Mucosa of descending colon (tissue), 3 donors: ENCODE measurements at regions not wholly inside any gene's neighbourhood (a gene's known extent, or its start where the extent isn't known, plus 50 kb on each side); places are given as distances from the start of the nearest gene placed in this dataset.

Source experiments
- ATAC-seq: fragments of 200-7000 bp; cut with Tn5 transposase; one replicate; pipeline ENCODE4 v1.9.1; 2020; ENCODE audit warnings: mild to moderate bottlenecking, moderate library complexity
- DNase-seq, 3 donors: peaks; one replicate each; pipeline ENCODE4 v3.0.0-alpha.2; 2020
- H3K36me3 ChIP-seq: fragments of 200-600 bp; one replicate; pipeline ENCODE4 v1.8.0; 2021; ENCODE audit warnings: low read depth, mild to moderate bottlenecking
- H3K4me1 ChIP-seq: fragments of 200-600 bp; one replicate; pipeline ENCODE4 v1.8.0; 2021; ENCODE audit warnings: low read depth, mild to moderate bottlenecking
- H3K4me3 ChIP-seq: fragments of 200-600 bp; one replicate; pipeline ENCODE4 v1.8.0; 2021; ENCODE audit warnings: mild to moderate bottlenecking
- H3K9me3 ChIP-seq: fragments of 200-600 bp; one replicate; pipeline ENCODE4 v1.8.0; 2021; ENCODE audit warnings: mild to moderate bottlenecking
- CTCF ChIP-seq: fragments of 200-600 bp; IDR thresholded peaks from one replicate; pipeline ENCODE4 v1.8.0; 2022; ENCODE audit warnings: antibody characterized with exemption, mild to moderate bottlenecking
- intact Hi-C, 2 donors: fragments of 100-400 bp; cut with DNase I in 1 of 2; cut with micrococcal nuclease in 1 of 2; formaldehyde crosslinking; loops; one replicate each; pipeline versions ENCODE4 v1.11.0 to v1.11.1; 2022; cut with DNase I, micrococcal nuclease
- donor health status: DM: no; HTN: no; CAD: no; lungs with moderate emphysema.
- donor health status: DM: no; HTN: no; CAD: no.
- donor health status: DM: no; HTN: yes; CAD: no.

DNA sequence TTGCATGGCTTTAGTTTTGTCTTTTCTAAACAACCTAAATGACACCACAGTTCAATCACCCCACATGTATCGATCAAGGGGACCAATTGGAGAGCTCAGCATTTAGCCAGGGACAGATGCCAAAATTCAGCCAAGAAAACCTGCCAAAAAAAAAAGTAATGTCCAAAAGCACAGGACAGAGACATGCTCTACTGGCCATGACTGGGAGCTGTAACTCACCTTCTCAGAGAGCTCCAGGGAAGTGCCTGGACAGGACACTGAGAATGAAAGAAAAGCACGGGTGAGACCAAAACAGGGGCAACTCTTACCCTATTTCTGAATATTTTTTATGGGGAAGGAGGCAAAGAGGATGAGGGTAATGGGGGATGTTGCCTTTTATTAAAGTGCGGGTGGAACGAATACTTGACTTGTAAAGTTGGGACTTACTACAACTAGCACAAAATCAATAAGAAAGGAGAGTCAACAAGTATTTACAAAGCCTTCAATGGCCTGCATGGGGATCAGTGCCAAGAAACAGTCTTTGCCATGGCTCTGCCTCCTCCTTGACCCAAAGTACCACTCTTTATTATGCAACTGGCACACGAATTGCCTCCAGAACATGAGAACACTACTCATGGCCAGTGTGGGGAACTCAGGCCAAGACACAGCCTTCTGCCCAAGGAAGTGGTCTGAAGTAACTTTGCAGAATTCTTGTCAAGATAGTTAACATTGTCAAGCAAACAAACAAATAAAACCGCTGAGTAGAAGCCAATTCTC, 72.9 kb upstream of the HK2 start:
- H3K4me3 ChIP-seq = no peak overlapping the region
- ATAC-seq (no peak), DNase-seq (no peak)
- no peaks in the 10 kb centered on the region for H3K36me3 ChIP-seq
- no peaks in the 10 kb centered on the region for H3K4me1 ChIP-seq
- no peak for TF ChIP-seq CTCF
- peaks cover 9% of the 10 kb centered on the region for H3K9me3 ChIP-seq
- intact Hi-C loops = no loop called here

GRCh38 chr2:74762789-74763188, 71.1 kb upstream of the HK2 start:
- DNase-seq (no peak), ATAC-seq (no peak)
- Histone ChIP-seq H3K36me3 (no peaks in the 10 kb centered on the region), H3K4me1 (no peaks in the 10 kb centered on the region), H3K9me3 (no peaks in the 10 kb centered on the region), H3K4me3 (no peak overlapping the region)
- intact Hi-C loops = no loop called here
- no peak for TF ChIP-seq CTCF

GRCh38 chr2:74763962-74764428, 69.9 kb upstream of the HK2 start:
- no peak for ATAC-seq
- no peak for DNase-seq
- no peak for TF ChIP-seq CTCF
- no peaks in the 10 kb centered on the region for H3K4me1 ChIP-seq
- H3K36me3 ChIP-seq = no peaks in the 10 kb centered on the region
- H3K9me3 ChIP-seq = no peaks in the 10 kb centered on the region
- intact Hi-C loops = no loop called here
- no peak overlapping the region for H3K4me3 ChIP-seq

DNA sequence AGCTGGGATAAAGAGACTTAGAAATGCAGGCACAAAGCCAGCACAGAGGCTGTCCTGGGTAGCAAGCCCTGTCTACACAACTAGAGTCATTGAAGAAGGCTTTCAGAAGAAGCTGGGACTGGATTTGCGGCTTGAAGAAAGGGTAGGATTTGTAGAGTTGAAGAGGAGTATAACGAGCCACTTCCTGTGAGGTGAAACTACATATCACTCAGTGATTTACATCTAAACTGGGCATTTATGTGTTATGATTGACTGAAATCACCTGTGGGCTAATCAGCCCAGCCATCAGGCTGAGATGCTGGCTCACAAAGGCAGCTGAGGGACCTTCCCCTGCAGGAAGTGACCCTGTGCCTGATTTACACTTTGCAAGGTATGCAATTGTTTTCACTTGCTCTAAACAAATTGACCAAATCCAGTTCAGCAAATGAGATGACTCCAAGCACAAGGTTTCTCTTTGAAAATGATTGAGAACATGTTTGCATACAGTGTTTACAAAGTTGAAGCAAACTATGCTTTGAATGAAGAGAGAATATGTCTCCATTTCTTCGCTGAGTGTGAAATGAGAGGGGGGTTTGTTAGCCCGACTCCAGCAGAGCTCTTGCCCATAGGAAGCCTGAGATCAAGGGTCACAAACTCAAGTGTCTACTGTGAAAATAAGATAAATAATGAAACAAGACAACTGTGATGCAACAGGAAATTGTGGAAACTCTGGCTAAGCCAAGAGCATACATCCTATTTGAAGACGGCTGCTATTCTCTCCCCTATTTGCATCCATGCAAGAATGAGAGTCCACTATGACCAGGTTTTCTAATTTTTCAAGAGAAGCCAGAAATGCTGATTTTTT, 69.3 kb upstream of the HK2 start:
- H3K4me1 ChIP-seq = no peaks in the 10 kb centered on the region
- no peaks in the 10 kb centered on the region for H3K9me3 ChIP-seq
- no peak for DNase-seq
- H3K36me3 ChIP-seq = no peaks in the 10 kb centered on the region
- peak; percentile 10 for ATAC-seq
- intact Hi-C loops = no loop called here
- no peak for TF ChIP-seq CTCF
- no peak overlapping the region for H3K4me3 ChIP-seq

- Histone ChIP-seq H3K36me3 (no peaks in the 10 kb centered on the region), H3K4me1 (no peaks in the 10 kb centered on the region), H3K4me3 (no peak overlapping the region), H3K9me3 (no peaks in the 10 kb centered on the region)
- DNase-seq = no peak
- no peak for TF ChIP-seq CTCF
- intact Hi-C loops = no loop called here
- no peak for ATAC-seq
These were observed 67.1 kb upstream of the HK2 start for GRCh38 chr2:74766780-74767179.
